HCT116 (cell line): ENCODE measurements at regions not wholly inside any gene's neighbourhood (a gene's known extent, or its start where the extent isn't known, plus 50 kb on each side); places are given as distances from the start of the nearest gene placed in this dataset.

ENCODE experiments used
- ATAC-seq: fragments of 200-7000 bp; cut with Tn5 transposase; 2 replicates; pipeline ENCODE4 v1.9.1; 2020; ENCODE audit warnings: mild to moderate bottlenecking, moderate library complexity
- BruUV-seq: library from RNA; stranded (reverse); fragments of 400-500 nt; replicated peaks from 2 replicates; lab custom pipeline; 2021; lab: Mats Ljungman, UMichigan
- CTCF ChIA-PET: fragments of 300-600 bp; sonication (Branson Sonifier 250); formaldehyde crosslinking; loops from one replicate; lab custom pipeline; 2021; ENCODE audit warnings: antibody characterized with exemption; lab: Charles Lee
- POLR2A ChIA-PET: fragments of 300-600, 350-600 bp; sonication (Branson Sonifier 250); formaldehyde crosslinking; loops from one replicate; lab custom pipeline; 2021; ENCODE audit warnings: antibody characterized with exemption; lab: Charles Lee
- RAD21 ChIA-PET, 2 experiments: fragments of 300-600 bp; sonication (Branson Sonifier 250); formaldehyde crosslinking; loops; one replicate each; lab custom pipeline; 2023; ENCODE audit warnings: low total read pairs in 2 of 2; ENCODE audit not compliant: uncharacterized antibody in 2 of 2, unreplicated experiment in 2 of 2, low non-redundant PET in 1 of 2; lab: Charles Lee
- DNase-seq: peaks from one replicate; pipeline ENCODE4 v3.0.0-alpha.2; 2010; ENCODE audit warnings: low read depth, low spot score
- H2AFZ ChIP-seq: fragments of 200-600 bp; shearing (Covaris generic), sonication (generic); 2 replicates; pipeline ENCODE4 v1.6.1; 2017; ENCODE audit warnings: low read depth, mixed run types, mixed read lengths, antibody characterized with exemption, low read length; ENCODE audit not compliant: poor library complexity, severe bottlenecking
- H3K27ac ChIP-seq: 2 replicates; pipeline ENCODE4 v1.5.1; 2012; ENCODE audit warnings: low read depth, low read length
- H3K27me3 ChIP-seq: fragments of 200-600 bp; sonication (generic); 2 replicates; pipeline ENCODE4 v1.6.1; 2016; ENCODE audit warnings: mixed run types, low read length, mixed read lengths; ENCODE audit not compliant: insufficient read depth
- H3K36me3 ChIP-seq, 2 experiments: fragments of 200-500 bp in 1 of 2; fragments of 200-600 bp in 1 of 2; sonication (Bioruptor generic) in 1 of 2; sonication (generic) in 1 of 2; 2 replicates each; pipeline versions ENCODE4 v1.5.1 to v1.6.1; 2014 to 2016; ENCODE audit warnings: low read length in 2 of 2, inconsistent platforms in 1 of 2, mixed read lengths in 1 of 2, mixed run types in 1 of 2; ENCODE audit not compliant: insufficient read depth in 2 of 2, control insufficient read depth in 1 of 2
- H3K4me1 ChIP-seq, 2 experiments: fragments of 200-600 bp in 1 of 2; sonication (generic) in 1 of 2; 2 replicates each; pipeline versions ENCODE4 v1.5.1 to v1.6.1; 2012 to 2017; ENCODE audit warnings: low read length in 2 of 2, inconsistent platforms in 1 of 2, mild to moderate bottlenecking in 1 of 2, mixed read lengths in 1 of 2, mixed run types in 1 of 2, moderate library complexity in 1 of 2; ENCODE audit not compliant: insufficient read depth in 2 of 2, control insufficient read depth in 1 of 2
- H3K4me2 ChIP-seq: fragments of 200-600 bp; sonication (generic); 2 replicates; pipeline ENCODE4 v1.6.1; 2017; ENCODE audit warnings: mixed run types, low read length, mixed read lengths
- H3K4me3 ChIP-seq, 2 experiments: fragments of 200-600 bp in 1 of 2; sonication (generic) in 1 of 2; replicated peaks in 1 of 2; 2 replicates each; pipeline ENCODE4 v1.5.1; 2011 to 2016; ENCODE audit warnings: low read length in 2 of 2, control low read depth in 1 of 2, low read depth in 1 of 2, mild to moderate bottlenecking in 1 of 2, mixed read lengths in 1 of 2, mixed run types in 1 of 2
- H3K79me2 ChIP-seq: fragments of 200-600 bp; sonication (generic); 2 replicates; pipeline ENCODE4 v1.6.1; 2017; ENCODE audit warnings: mild to moderate bottlenecking, mixed run types, low read length, moderate library complexity, mixed read lengths; ENCODE audit not compliant: insufficient read depth
- H3K9ac ChIP-seq: fragments of 200-600 bp; sonication (generic); 2 replicates; pipeline ENCODE4 v1.6.1; 2016; ENCODE audit warnings: low read length, mixed read lengths
- H3K9me2 ChIP-seq: fragments of 200-600 bp; sonication (generic), shearing (Covaris generic); 2 replicates; pipeline ENCODE4 v1.6.1; 2017; ENCODE audit warnings: mixed run types, mild to moderate bottlenecking, moderate library complexity; ENCODE audit not compliant: insufficient read depth
- H3K9me3 ChIP-seq, 2 experiments: fragments of 200-500 bp in 1 of 2; fragments of 200-600 bp in 1 of 2; sonication (Bioruptor generic) in 1 of 2; sonication (generic) in 1 of 2; 2 replicates each; pipeline ENCODE4 v1.6.1; 2014 to 2017; ENCODE audit warnings: low read length in 2 of 2, mixed read lengths in 2 of 2, inconsistent platforms in 1 of 2, low read depth in 1 of 2, mild to moderate bottlenecking in 1 of 2, mixed run types in 1 of 2, moderate library complexity in 1 of 2; ENCODE audit not compliant: control insufficient read depth in 1 of 2, insufficient read depth in 1 of 2
- H4K20me1 ChIP-seq: fragments of 200-600 bp; sonication (generic), shearing (Covaris generic); 2 replicates; pipeline ENCODE4 v1.6.1; 2017; ENCODE audit warnings: mixed run types, mild to moderate bottlenecking, moderate library complexity; ENCODE audit not compliant: insufficient read depth
- ATF3 ChIP-seq: IDR thresholded peaks from 2 replicates; pipeline ENCODE4 v1.6.1; 2012
- CBX3 ChIP-seq: IDR thresholded peaks from 2 replicates; pipeline ENCODE4 v1.6.1; 2012; ENCODE audit warnings: low read depth
- CEBPB ChIP-seq: IDR thresholded peaks from 2 replicates; pipeline ENCODE4 v1.6.1; 2012; ENCODE audit warnings: low read depth
- ELF1 ChIP-seq: IDR thresholded peaks from 2 replicates; pipeline ENCODE4 v1.6.1; 2012; ENCODE audit warnings: low read depth, borderline replicate concordance
- EZH2phosphoT487 ChIP-seq: fragments of 200-600 bp; IDR thresholded peaks from 2 replicates; pipeline ENCODE4 v1.6.1; 2018; ENCODE audit warnings: antibody characterized with exemption, borderline replicate concordance
- MAX ChIP-seq: IDR thresholded peaks from 2 replicates; pipeline ENCODE4 v1.6.1; 2012
- POLR2A ChIP-seq: IDR thresholded peaks from 2 replicates; pipeline ENCODE4 v1.7.0; 2011; ENCODE audit warnings: borderline replicate concordance; ENCODE audit not compliant: insufficient read depth, insufficient read length; ENCODE audit errors: extremely low read depth
- REST ChIP-seq: IDR thresholded peaks from 2 replicates; pipeline ENCODE4 v1.6.1; 2012; ENCODE audit warnings: low read depth
- SIN3A ChIP-seq: IDR thresholded peaks from 2 replicates; pipeline ENCODE4 v1.6.1; 2012; ENCODE audit warnings: low read depth
- SP1 ChIP-seq: IDR thresholded peaks from 2 replicates; pipeline ENCODE4 v1.6.1; 2012; ENCODE audit warnings: low read depth
- TCF7L2 ChIP-seq: IDR thresholded peaks from 2 replicates; pipeline ENCODE4 v1.7.0; 2011; ENCODE audit warnings: borderline replicate concordance, inconsistent platforms; ENCODE audit not compliant: insufficient read depth, insufficient read length; ENCODE audit errors: extremely low read depth
- ZBTB33 ChIP-seq: IDR thresholded peaks from 2 replicates; pipeline ENCODE4 v1.6.1; 2011; ENCODE audit warnings: mild to moderate bottlenecking, low read length, moderate library complexity; ENCODE audit not compliant: insufficient replicate concordance; ENCODE audit errors: extremely low read depth
- intact Hi-C: fragments of 100-400 bp; cut with micrococcal nuclease; formaldehyde crosslinking; loops from 2 replicates; pipeline ENCODE4 v1.10.0; 2022

GRCh38 chr17:65389426-65389825 is 172.0 kb downstream of the AXIN2 start (continued):
- TF ChIP-seq REST (no peak), TCF7L2 (no peak), MAX (no peak), CBX3 (no peak)

- ATAC-seq (no peak), DNase-seq (no peak)
- BruUV-seq: no TSS peak
- POLR2A ChIA-PET: no interaction called here
- H3K9me3 ChIP-seq: no peaks in the 10 kb centered on the region
- CTCF ChIA-PET: no interaction called here
- no peaks in the 10 kb centered on the region for H4K20me1 ChIP-seq
- no peak overlapping the region for H2AFZ ChIP-seq
- no peaks in the 10 kb centered on the region for H3K36me3 ChIP-seq
- peaks cover 7 to 16% of the 10 kb centered on the region in 2 experiments for H3K4me1 ChIP-seq
- no peak overlapping the region for H3K4me3 ChIP-seq
- TF ChIP-seq SP1 (no peak), ZBTB33 (no peak), ATF3 (no peak), CEBPB (no peak), EZH2phosphoT487 (no peak), ELF1 (no peak), POLR2A (no peak), SIN3A (no peak)
- no peaks in the 10 kb centered on the region for H3K27me3 ChIP-seq
- RAD21 ChIA-PET: no interaction called here
- 0 out of 2 replicates have a peak, but pooled peaks cover 4% of the 10 kb centered on the region for H3K9me2 ChIP-seq
- intact Hi-C loops: no loop called here
- no peak overlapping the region for H3K9ac ChIP-seq
- H3K79me2 ChIP-seq: no peaks in the 10 kb centered on the region
- no peak overlapping the region for H3K4me2 ChIP-seq
- H3K27ac ChIP-seq: no peak overlapping the region
These were observed 172.5 kb downstream of the AXIN2 start for GRCh38 chr17:65388911-65389310.
